ENCODE measurements at regions not wholly inside any gene's neighbourhood (a gene's known extent, or its start where the extent isn't known, plus 50 kb on each side); places are given as distances from the start of the nearest gene placed in this dataset.

GRCh38 chr12:74660442-74660841, 122.8 kb downstream of the ATXN7L3B start:
- Histone ChIP-seq H3K36me3 (ENCODE audit: low read length) (no peaks in the 10 kb centered on the region), H3K9ac (ENCODE audit: low read length) (no peak overlapping the region), H2AFZ (ENCODE audit: low read depth, low read length, severe bottlenecking) (no peak overlapping the region), H4K20me1 (ENCODE audit: low read depth, low read length) (no peaks in the 10 kb centered on the region; the same call in 1 of the 2 replicates), H3K27me3 (ENCODE audit: low read length) (no peaks in the 10 kb centered on the region), H3K9me2 (replicated peaks; ENCODE audit: insufficient read depth, low read length) (no peaks in the 10 kb centered on the region), H3K79me2 (ENCODE audit: insufficient read depth, low read length) (no peaks in the 10 kb centered on the region), H3K27ac (ENCODE audit: low read depth, low read length) (no peak overlapping the region), H3F3A (ENCODE audit: insufficient read depth) (no peaks in the 10 kb centered on the region), H3K4me2 (ENCODE audit: low read depth, low read length, poor library complexity, severe bottlenecking) (no peak overlapping the region), H3K9me3 (ENCODE audit: insufficient read depth, low read length) (no peaks in the 10 kb centered on the region), H3K4me3 (ENCODE audit: insufficient read depth, low read length, poor library complexity, severe bottlenecking) (no peak overlapping the region)
- TF ChIP-seq, protein P1, sequence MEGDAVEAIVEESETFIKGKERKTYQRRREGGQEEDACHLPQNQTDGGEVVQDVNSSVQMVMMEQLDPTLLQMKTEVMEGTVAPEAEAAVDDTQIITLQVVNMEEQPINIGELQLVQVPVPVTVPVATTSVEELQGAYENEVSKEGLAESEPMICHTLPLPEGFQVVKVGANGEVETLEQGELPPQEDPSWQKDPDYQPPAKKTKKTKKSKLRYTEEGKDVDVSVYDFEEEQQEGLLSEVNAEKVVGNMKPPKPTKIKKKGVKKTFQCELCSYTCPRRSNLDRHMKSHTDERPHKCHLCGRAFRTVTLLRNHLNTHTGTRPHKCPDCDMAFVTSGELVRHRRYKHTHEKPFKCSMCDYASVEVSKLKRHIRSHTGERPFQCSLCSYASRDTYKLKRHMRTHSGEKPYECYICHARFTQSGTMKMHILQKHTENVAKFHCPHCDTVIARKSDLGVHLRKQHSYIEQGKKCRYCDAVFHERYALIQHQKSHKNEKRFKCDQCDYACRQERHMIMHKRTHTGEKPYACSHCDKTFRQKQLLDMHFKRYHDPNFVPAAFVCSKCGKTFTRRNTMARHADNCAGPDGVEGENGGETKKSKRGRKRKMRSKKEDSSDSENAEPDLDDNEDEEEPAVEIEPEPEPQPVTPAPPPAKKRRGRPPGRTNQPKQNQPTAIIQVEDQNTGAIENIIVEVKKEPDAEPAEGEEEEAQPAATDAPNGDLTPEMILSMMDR (IDR thresholded peaks at IDR 0.05; ENCODE audit: insufficient read depth, low read length, poor library complexity, severe bottlenecking): no peak
- TF ChIP-seq EZH2phosphoT487 (conservative IDR thresholded peaks at IDR 0.05; ENCODE audit: low read length): no peak

GRCh38 chr12:74663958-74664357, 126.3 kb downstream of the ATXN7L3B start:
- Histone ChIP-seq H3K27me3 (ENCODE audit: low read length) (no peaks in the 10 kb centered on the region), H3K9ac (ENCODE audit: low read length) (no peak overlapping the region), H3K4me3 (ENCODE audit: insufficient read depth, low read length, poor library complexity, severe bottlenecking) (no peak overlapping the region), H3K9me2 (replicated peaks; ENCODE audit: insufficient read depth, low read length) (no peaks in the 10 kb centered on the region), H3K79me2 (ENCODE audit: insufficient read depth, low read length) (no peaks in the 10 kb centered on the region), H3F3A (ENCODE audit: insufficient read depth) (no peaks in the 10 kb centered on the region), H4K20me1 (ENCODE audit: low read depth, low read length) (no peaks in the 10 kb centered on the region; the same call in 1 of the 2 replicates), H3K27ac (ENCODE audit: low read depth, low read length) (no peak overlapping the region), H3K4me2 (ENCODE audit: low read depth, low read length, poor library complexity, severe bottlenecking) (no peak overlapping the region), H2AFZ (ENCODE audit: low read depth, low read length, severe bottlenecking) (no peak overlapping the region), H3K36me3 (ENCODE audit: low read length) (no peaks in the 10 kb centered on the region), H3K9me3 (ENCODE audit: insufficient read depth, low read length) (no peaks in the 10 kb centered on the region)
- TF ChIP-seq, protein P1 (IDR thresholded peaks at IDR 0.05; ENCODE audit: insufficient read depth, low read length, poor library complexity, severe bottlenecking): no peak
- TF ChIP-seq EZH2phosphoT487 (conservative IDR thresholded peaks at IDR 0.05; ENCODE audit: low read length): no peak

DNA sequence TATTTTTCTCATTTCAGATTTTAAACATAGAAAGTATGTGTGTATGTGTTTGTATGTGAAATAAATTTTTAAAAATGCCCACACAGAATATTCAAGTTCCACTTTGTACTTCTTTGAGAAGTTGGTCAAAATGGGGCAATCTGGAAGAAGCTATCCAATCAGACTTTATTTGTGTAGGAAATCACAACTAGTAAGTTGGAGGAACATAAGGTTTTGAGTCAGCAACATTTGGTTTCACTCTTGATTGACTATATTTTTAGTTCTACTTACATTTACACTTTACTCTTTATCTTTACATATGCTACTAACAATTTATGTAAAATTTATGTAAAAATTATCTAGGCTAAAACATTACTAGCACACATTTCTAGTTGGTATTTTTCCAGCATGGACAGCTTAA, 128.1 kb downstream of the ATXN7L3B start:
- Histone ChIP-seq H3K4me3 (ENCODE audit: insufficient read depth, low read length, poor library complexity, severe bottlenecking) (no peak overlapping the region), H3K9ac (ENCODE audit: low read length) (no peak overlapping the region), H3K4me2 (ENCODE audit: low read depth, low read length, poor library complexity, severe bottlenecking) (no peak overlapping the region), H3K27me3 (ENCODE audit: low read length) (no peaks in the 10 kb centered on the region), H3K27ac (ENCODE audit: low read depth, low read length) (no peak overlapping the region), H2AFZ (ENCODE audit: low read depth, low read length, severe bottlenecking) (no peak overlapping the region), H3K79me2 (ENCODE audit: insufficient read depth, low read length) (no peaks in the 10 kb centered on the region), H3K9me2 (replicated peaks; ENCODE audit: insufficient read depth, low read length) (no peaks in the 10 kb centered on the region), H4K20me1 (ENCODE audit: low read depth, low read length) (no peaks in the 10 kb centered on the region; the same call in 1 of the 2 replicates), H3F3A (ENCODE audit: insufficient read depth) (no peaks in the 10 kb centered on the region), H3K36me3 (ENCODE audit: low read length) (no peaks in the 10 kb centered on the region), H3K9me3 (ENCODE audit: insufficient read depth, low read length) (no peaks in the 10 kb centered on the region)
- no peak for TF ChIP-seq EZH2phosphoT487 (conservative IDR thresholded peaks at IDR 0.05; ENCODE audit: low read length)
- TF ChIP-seq, protein P1 (IDR thresholded peaks at IDR 0.05; ENCODE audit: insufficient read depth, low read length, poor library complexity, severe bottlenecking): no peak
